ENCODE measurements at regions not wholly inside any gene's neighbourhood (a gene's known extent, or its start where the extent isn't known, plus 50 kb on each side); places are given as distances from the start of the nearest gene placed in this dataset.
"Not testable (repeated sequence)": the region's sequence is repeated elsewhere in the genome, so short reads cannot be mapped to it uniquely, and the experiment has no call there.

GRCh38 chr2:33696234-33696633, 97.1 kb upstream of the FAM98A start:
- no peak for TF ChIP-seq CTCF (conservative IDR thresholded peaks at IDR 0.05)
- H3K27ac ChIP-seq, result no peak overlapping the region

DNA sequence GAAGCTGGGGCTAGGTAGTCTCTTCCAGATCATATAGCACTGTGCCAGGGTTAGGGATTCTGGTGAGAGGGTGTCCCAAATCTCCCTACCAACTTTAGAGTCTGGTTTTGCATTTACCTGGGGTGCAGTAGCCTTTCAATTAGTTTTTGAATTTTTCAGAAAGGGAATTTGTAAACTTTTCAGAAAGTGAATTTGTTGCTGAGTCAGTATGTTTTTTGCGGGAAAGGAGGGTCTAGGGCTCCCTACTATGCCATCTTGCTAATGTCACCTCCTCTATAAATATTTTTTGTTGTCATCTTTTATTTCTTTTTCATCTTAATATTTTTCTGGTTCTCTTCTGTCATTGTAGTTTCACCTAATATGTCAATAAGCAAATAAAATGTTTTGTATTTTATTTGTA, 95.8 kb upstream of the FAM98A start:
- no peak for TF ChIP-seq CTCF (conservative IDR thresholded peaks at IDR 0.05)
- no peak overlapping the region for H3K27ac ChIP-seq

DNA sequence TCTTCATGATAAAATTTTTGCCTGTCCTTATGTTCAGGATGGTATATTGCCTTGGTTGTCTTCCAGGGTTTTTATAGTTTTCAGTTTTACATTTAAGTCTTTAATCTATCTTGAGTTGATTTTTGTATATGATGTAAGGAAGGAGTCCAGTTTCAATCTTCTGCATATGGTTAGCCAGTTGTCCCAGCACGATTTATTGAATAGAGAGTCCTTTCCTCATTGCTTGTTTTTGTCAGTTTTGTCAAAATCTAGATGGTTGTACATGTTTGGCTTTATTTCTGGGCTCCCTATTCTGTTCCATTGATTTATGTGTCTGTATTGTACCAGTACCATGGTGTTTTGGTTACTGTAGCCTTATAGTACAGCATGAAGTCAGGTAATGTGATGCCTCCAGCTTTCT, 91.6 kb upstream of the FAM98A start:
- H3K27ac ChIP-seq, result not testable (repeated sequence)

GRCh38 chr2:33681364-33681757, 82.3 kb upstream of the FAM98A start:
- H3K27ac ChIP-seq, result no peak overlapping the region
- peak; percentile 70 for TF ChIP-seq CTCF (conservative IDR thresholded peaks at IDR 0.05)

- H3K27ac ChIP-seq, result no peak overlapping the region
- no peak for TF ChIP-seq CTCF (conservative IDR thresholded peaks at IDR 0.05)
Observed at GRCh38 chr2:33680644-33681363, 81.7 kb upstream of the FAM98A start.

- no peak for TF ChIP-seq CTCF (conservative IDR thresholded peaks at IDR 0.05)
- no peak overlapping the region for H3K27ac ChIP-seq
Observed at GRCh38 chr2:33678436-33678835, 79.3 kb upstream of the FAM98A start.

DNA sequence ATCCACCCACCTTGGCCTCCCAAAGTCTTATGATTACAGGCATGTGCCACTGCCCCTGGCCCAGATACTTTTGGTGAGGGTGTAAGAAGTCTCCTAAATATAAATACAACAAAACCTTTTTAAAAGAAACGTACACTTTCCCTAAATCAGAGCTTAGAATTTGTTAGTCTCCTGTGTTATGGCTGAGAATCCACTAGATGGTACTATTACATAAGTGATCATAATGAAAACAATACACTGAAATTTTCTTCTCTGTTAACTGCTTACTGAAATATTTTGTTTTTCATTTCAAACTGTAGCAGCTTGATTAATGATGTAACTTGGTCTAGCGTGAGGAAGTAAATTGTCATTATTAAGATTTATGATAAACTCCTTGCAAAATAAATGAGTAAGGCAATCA, 74.8 kb upstream of the FAM98A start:
- peak; percentile 69 for TF ChIP-seq CTCF (conservative IDR thresholded peaks at IDR 0.05)
- no peak overlapping the region for H3K27ac ChIP-seq

GRCh38 chr2:33672896-33673295, 73.8 kb upstream of the FAM98A start:
- H3K27ac ChIP-seq, result no peak overlapping the region
- no peak for TF ChIP-seq CTCF (conservative IDR thresholded peaks at IDR 0.05)

Data from VCaP (cell line).